CD4-positive, alpha-beta memory T cell (primary cell): ENCODE measurements at regions not wholly inside any gene's neighbourhood (a gene's known extent, or its start where the extent isn't known, plus 50 kb on each side); places are given as distances from the start of the nearest gene placed in this dataset.

Source experiments
- CTCF ChIA-PET: fragments of 350-600 bp; sonication (Branson Sonifier 250); formaldehyde crosslinking; loops from one replicate; lab custom pipeline; 2021; ENCODE audit warnings: inconsistent platforms; ENCODE audit not compliant: partially characterized antibody; lab: Charles Lee
- POLR2A ChIA-PET: fragments of 350-600 bp; sonication (Branson Sonifier 250); formaldehyde crosslinking; loops from one replicate; lab custom pipeline; 2021; ENCODE audit not compliant: partially characterized antibody; lab: Charles Lee
- DNase-seq, 5 donors: peaks; one replicate each; pipeline versions ENCODE4 v3.0.0 to v3.0.0-alpha.2; 2020 to 2022; ENCODE audit warnings: mixed read lengths in 1 of 5
- H3K27ac ChIP-seq: one replicate; pipeline ENCODE4 v1.7.0; 2013; ENCODE audit warnings: low read depth, low read length
- H3K27me3 ChIP-seq: 2 replicates; pipeline ENCODE4 v1.7.0; 2013; ENCODE audit warnings: mild to moderate bottlenecking, low read length, moderate library complexity; ENCODE audit not compliant: insufficient read depth
- H3K36me3 ChIP-seq: 2 replicates; pipeline ENCODE4 v1.7.0; 2013; ENCODE audit warnings: mild to moderate bottlenecking, low read length, moderate library complexity; ENCODE audit not compliant: insufficient read depth
- H3K4me1 ChIP-seq: 2 replicates; pipeline ENCODE4 v1.7.0; 2013; ENCODE audit warnings: mild to moderate bottlenecking, low read length, moderate library complexity; ENCODE audit not compliant: insufficient read depth
- H3K4me3 ChIP-seq, 2 donors: one replicate each; pipeline ENCODE4 v1.7.0; 2013; ENCODE audit warnings: low read length in 2 of 2, mild to moderate bottlenecking in 1 of 2
- H3K9me3 ChIP-seq, 2 donors: one replicate each; pipeline ENCODE4 v1.7.0; 2013; ENCODE audit warnings: low read length in 2 of 2, control low read depth in 1 of 2; ENCODE audit not compliant: control insufficient read depth in 1 of 2
- H3K27ac Mint-ChIP-seq, 7 donors: one replicate each; pipeline ENCODE4 v1.8.0; 2020 to 2021; ENCODE audit warnings: mixed read lengths in 7 of 7, mild to moderate bottlenecking in 6 of 7, inconsistent platforms in 3 of 7, moderate library complexity in 3 of 7
- H3K27me3 Mint-ChIP-seq, 2 donors: one replicate each; pipeline ENCODE4 v1.8.0; 2020 to 2021; ENCODE audit warnings: mixed read lengths in 2 of 2
- H3K36me3 Mint-ChIP-seq, 2 donors: one replicate each; pipeline ENCODE4 v1.8.0; 2020 to 2021; ENCODE audit warnings: mixed read lengths in 2 of 2, inconsistent platforms in 1 of 2, mild to moderate bottlenecking in 1 of 2
- H3K4me1 Mint-ChIP-seq, 4 donors: one replicate each; pipeline ENCODE4 v1.8.0; 2020 to 2021; ENCODE audit warnings: mixed read lengths in 4 of 4, mild to moderate bottlenecking in 1 of 4
- H3K4me3 Mint-ChIP-seq, 8 donors: one replicate each; pipeline ENCODE4 v1.8.0; 2020 to 2021; ENCODE audit warnings: mixed read lengths in 8 of 8, mild to moderate bottlenecking in 7 of 8, moderate library complexity in 6 of 8, inconsistent platforms in 3 of 8
- H3K9me3 Mint-ChIP-seq, 8 donors: one replicate each; pipeline ENCODE4 v1.8.0; 2020 to 2021; ENCODE audit warnings: mixed read lengths in 8 of 8, mild to moderate bottlenecking in 5 of 8, inconsistent platforms in 3 of 8, moderate library complexity in 1 of 8
- intact Hi-C: fragments of 100-400 bp; cut with micrococcal nuclease; formaldehyde crosslinking; loops from one replicate; pipeline ENCODE4 v1.15.1; 2023

DNA sequence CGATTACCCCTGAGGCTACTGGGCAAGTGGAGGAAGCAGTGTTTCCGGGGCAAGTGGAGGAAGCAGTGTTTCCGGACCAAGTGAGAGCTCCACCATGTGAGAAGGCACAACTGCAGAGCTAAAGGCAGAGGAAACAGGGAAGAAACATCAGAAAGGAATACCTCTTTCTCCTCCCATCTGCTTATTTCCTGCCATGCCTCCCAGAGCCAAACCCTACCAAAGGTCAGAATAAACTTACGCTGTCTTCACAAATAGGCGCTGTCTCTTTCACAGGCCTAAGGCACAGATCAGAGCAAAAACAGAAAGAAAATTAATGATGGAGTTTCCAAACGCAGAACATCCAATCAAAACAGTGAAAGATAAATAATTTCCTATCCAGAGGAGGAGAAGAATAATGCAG, 153.0 kb downstream of the ATOH1 start:
- no peak overlapping the region for H3K4me3 Mint-ChIP-seq
- H3K27me3 Mint-ChIP-seq = no peaks in the 10 kb centered on the region
- Histone ChIP-seq H3K36me3 (no peaks in the 10 kb centered on the region), H3K4me3 (no peak overlapping the region), H3K9me3 (no peaks in the 10 kb centered on the region), H3K27ac (no peak overlapping the region), H3K27me3 (no peaks in the 10 kb centered on the region), H3K4me1 (no peaks in the 10 kb centered on the region)
- H3K36me3 Mint-ChIP-seq = no peaks in the 10 kb centered on the region
- CTCF ChIA-PET = no interaction called here
- DNase-seq = no peak
- intact Hi-C loops = no loop called here
- no peaks in the 10 kb centered on the region for H3K4me1 Mint-ChIP-seq
- H3K27ac Mint-ChIP-seq = no peak overlapping the region
- H3K9me3 Mint-ChIP-seq = peaks cover 4 to 32% (median 14%) of the 10 kb centered on the region in 8 donors
- POLR2A ChIA-PET = no interaction called here

DNA sequence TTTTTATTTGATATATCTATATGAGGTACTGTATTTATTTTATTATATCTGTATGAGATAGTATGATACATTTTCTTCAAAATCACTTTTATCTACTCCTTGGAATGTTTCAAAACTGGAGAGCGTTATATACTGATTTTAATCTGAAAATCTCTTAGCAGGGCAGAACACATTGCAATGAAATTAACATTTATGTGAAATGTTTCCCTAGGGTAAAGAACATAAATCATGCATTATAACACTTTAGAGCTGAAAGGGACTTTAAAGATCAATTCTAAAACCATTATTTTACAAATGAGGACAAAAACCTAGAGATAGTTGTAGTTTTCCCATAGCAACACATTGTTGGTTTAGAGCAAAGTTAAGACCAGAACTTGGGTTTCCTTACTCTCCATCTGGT, 153.7 kb downstream of the ATOH1 start:
- Mint-ChIP-seq H3K4me1 (no peaks in the 10 kb centered on the region), H3K36me3 (no peaks in the 10 kb centered on the region), H3K4me3 (no peak overlapping the region), H3K9me3 (peaks cover under 1 to 28% (median 8%) of the 10 kb centered on the region in 8 donors), H3K27me3 (no peaks in the 10 kb centered on the region), H3K27ac (no peak overlapping the region)
- CTCF ChIA-PET = no interaction called here
- intact Hi-C loops = no loop called here
- no peaks in the 10 kb centered on the region for H3K9me3 ChIP-seq
- H3K4me1 ChIP-seq = no peaks in the 10 kb centered on the region
- H3K4me3 ChIP-seq = no peak overlapping the region
- DNase-seq = no peak
- H3K27me3 ChIP-seq = no peaks in the 10 kb centered on the region
- H3K27ac ChIP-seq = no peak overlapping the region
- no peaks in the 10 kb centered on the region for H3K36me3 ChIP-seq
- POLR2A ChIA-PET = no interaction called here

DNA sequence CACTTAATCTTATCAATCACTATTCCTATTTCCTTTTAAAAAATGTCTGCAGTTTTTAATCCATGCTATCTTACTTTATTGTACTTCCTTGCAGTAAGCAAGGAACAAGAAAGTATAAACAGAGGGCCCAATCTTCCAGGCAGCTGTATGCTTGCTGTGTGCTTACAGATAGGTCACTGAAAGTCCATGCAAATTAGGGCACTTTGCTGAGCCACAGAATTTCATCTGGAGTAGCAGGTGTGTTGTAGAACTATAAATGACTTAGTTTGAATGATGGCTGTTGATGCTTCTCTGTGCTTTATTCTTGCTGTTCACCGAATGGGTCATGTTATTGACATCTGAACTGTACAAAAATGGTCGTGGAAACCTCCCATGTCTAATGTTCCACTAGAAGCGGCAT, 154.6 kb downstream of the ATOH1 start:
- Mint-ChIP-seq H3K4me1 (no peaks in the 10 kb centered on the region), H3K4me3 (no peak overlapping the region), H3K27me3 (no peaks in the 10 kb centered on the region), H3K36me3 (no peaks in the 10 kb centered on the region), H3K27ac (no peak overlapping the region), H3K9me3 (peaks cover 0 to 23% (median 7%) of the 10 kb centered on the region in 8 donors)
- no peaks in the 10 kb centered on the region for H3K9me3 ChIP-seq
- intact Hi-C loops = no loop called here
- no peaks in the 10 kb centered on the region for H3K4me1 ChIP-seq
- CTCF ChIA-PET = no interaction called here
- no peaks in the 10 kb centered on the region for H3K36me3 ChIP-seq
- POLR2A ChIA-PET = no interaction called here
- H3K4me3 ChIP-seq = no peak overlapping the region
- no peak for DNase-seq
- no peaks in the 10 kb centered on the region for H3K27me3 ChIP-seq
- H3K27ac ChIP-seq = no peak overlapping the region

DNA sequence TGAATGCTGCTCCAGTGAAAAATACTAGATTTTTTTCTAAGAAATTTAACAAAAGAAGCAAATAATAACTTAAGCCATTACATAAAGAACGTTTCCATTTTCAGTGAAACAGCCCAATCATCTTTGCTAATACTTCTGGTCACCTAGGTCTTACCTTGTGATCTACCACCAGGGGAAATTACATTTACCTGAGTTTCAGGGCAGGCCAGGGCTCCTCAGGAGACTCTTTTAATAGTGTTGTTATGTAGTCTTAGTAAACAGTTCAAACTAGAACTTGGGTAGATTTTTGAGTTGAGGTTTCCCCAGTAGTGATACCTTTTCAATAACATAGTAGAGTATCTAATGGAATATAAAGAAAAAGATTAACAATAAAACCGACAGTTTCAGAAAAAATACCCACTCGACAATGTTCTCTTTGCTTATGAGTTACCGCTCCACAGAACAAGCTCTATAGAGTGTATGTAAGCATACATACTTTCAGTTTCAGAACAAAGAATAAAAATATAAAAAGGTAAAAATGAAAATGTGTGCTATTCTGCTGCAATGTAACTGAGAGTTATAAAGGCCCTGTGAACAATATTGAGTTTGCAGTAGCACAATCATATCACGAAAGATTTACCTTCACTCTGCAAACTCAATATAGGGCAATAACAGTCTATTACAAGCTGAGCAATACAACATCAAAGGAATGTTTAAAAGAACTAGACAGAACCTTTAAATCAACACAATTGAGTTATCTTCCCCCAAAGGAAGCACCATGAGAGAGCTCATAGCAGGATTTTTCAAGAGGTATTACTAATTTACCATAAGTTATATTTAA, 165.8 kb downstream of the ATOH1 start:
- H3K4me1 Mint-ChIP-seq = no peaks in the 10 kb centered on the region
- H3K27me3 ChIP-seq = no peaks in the 10 kb centered on the region
- H3K36me3 ChIP-seq = no peaks in the 10 kb centered on the region
- H3K4me1 ChIP-seq = no peaks in the 10 kb centered on the region
- DNase-seq = no peak
- ChIA-PET POLR2A (no interaction called here), CTCF (no interaction called here)
- no peaks in the 10 kb centered on the region for H3K9me3 Mint-ChIP-seq
- H3K27me3 Mint-ChIP-seq = no peaks in the 10 kb centered on the region
- intact Hi-C loops = no loop called here
- H3K4me3 Mint-ChIP-seq = no peak overlapping the region
- H3K4me3 ChIP-seq = no peak overlapping the region
- H3K27ac Mint-ChIP-seq = no peak overlapping the region
- no peak overlapping the region for H3K27ac ChIP-seq
- no peaks in the 10 kb centered on the region for H3K36me3 Mint-ChIP-seq
- no peaks in the 10 kb centered on the region for H3K9me3 ChIP-seq

DNA sequence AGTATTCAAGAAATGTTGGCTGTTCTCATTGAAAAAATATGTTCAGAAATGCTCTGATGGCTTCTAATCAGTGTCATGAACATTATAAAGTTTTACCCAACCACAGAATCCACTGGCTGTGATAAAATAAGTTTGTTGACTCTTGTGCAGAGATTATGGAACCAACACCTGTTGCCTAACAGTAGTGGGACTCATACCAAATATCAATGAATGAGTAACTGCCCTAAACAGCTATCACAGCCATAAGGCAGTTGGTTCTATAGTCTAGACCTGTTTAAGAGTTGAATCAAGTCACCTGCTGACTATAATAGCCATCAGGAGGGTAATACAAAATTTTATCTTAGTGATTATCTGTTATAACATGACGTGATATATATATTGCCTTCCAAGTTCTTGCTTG, 168.3 kb downstream of the ATOH1 start:
- ChIA-PET POLR2A (no interaction called here), CTCF (no interaction called here)
- no peaks in the 10 kb centered on the region for H3K4me1 ChIP-seq
- H3K27ac Mint-ChIP-seq = no peak overlapping the region
- H3K36me3 Mint-ChIP-seq = no peaks in the 10 kb centered on the region
- no peaks in the 10 kb centered on the region for H3K9me3 Mint-ChIP-seq
- no peaks in the 10 kb centered on the region for H3K36me3 ChIP-seq
- DNase-seq = no peak
- intact Hi-C loops = no loop called here
- no peaks in the 10 kb centered on the region for H3K27me3 ChIP-seq
- no peaks in the 10 kb centered on the region for H3K27me3 Mint-ChIP-seq
- H3K4me3 Mint-ChIP-seq = no peak overlapping the region
- no peak overlapping the region for H3K27ac ChIP-seq
- no peaks in the 10 kb centered on the region for H3K9me3 ChIP-seq
- no peak overlapping the region for H3K4me3 ChIP-seq
- H3K4me1 Mint-ChIP-seq = no peaks in the 10 kb centered on the region

DNA sequence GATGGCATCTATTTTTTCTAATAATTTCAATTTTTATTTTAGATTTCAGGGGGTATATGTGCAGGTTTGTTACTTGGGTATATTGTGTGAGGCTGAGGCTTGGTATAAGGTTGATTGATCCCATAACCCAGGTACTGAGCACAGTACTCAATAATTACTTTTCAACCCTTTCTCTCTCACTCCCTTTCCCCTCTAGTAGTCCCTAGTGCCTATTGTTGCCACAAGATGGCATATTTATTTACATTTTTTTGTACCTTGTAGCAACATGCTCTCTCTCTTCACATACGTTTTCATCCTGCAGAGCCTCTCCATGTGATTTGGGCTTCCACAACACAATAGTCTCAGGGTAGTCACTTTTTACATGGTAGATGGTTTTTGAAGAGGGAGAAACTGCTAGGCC, 172.0 kb downstream of the ATOH1 start:
- intact Hi-C loops = no loop called here
- CTCF ChIA-PET = no interaction called here
- Histone ChIP-seq H3K27me3 (no peaks in the 10 kb centered on the region), H3K27ac (no peak overlapping the region), H3K9me3 (no peaks in the 10 kb centered on the region), H3K4me1 (no peaks in the 10 kb centered on the region), H3K36me3 (no peaks in the 10 kb centered on the region), H3K4me3 (no peak overlapping the region)
- no peaks in the 10 kb centered on the region for H3K36me3 Mint-ChIP-seq
- no peak overlapping the region for H3K4me3 Mint-ChIP-seq
- H3K9me3 Mint-ChIP-seq = no peaks in the 10 kb centered on the region
- no peak for DNase-seq
- H3K27me3 Mint-ChIP-seq = no peaks in the 10 kb centered on the region
- H3K4me1 Mint-ChIP-seq = no peaks in the 10 kb centered on the region
- no peak overlapping the region for H3K27ac Mint-ChIP-seq
- POLR2A ChIA-PET = no interaction called here

DNA sequence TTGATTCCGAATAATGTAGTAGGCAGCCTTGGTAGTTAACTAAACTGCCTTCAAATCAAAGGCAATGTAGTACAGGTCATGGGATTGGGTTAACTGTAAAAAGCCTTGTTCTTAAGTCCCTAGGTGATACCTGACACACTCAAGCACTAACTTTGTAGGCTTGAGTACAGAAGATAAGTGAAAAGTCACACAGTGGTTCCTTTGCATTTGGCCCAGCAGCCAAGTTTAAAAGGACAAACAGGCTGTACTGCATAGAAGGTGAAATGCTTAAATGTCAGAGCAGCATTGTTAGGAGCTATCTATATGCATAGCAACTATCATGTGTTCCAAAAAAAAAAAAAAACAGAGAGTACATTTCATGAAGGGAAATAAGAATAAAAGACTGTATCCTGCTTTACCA, 178.4 kb downstream of the ATOH1 start:
- H3K36me3 ChIP-seq = no peaks in the 10 kb centered on the region
- ChIA-PET POLR2A (no interaction called here), CTCF (no interaction called here)
- no peaks in the 10 kb centered on the region for H3K9me3 ChIP-seq
- H3K27ac ChIP-seq = no peak overlapping the region
- intact Hi-C loops = no loop called here
- H3K4me1 ChIP-seq = no peaks in the 10 kb centered on the region
- Mint-ChIP-seq H3K4me3 (no peak overlapping the region), H3K27me3 (no peaks in the 10 kb centered on the region), H3K9me3 (peaks cover 0 to 3% (median 0%) of the 10 kb centered on the region in 8 donors), H3K27ac (no peak overlapping the region), H3K36me3 (no peaks in the 10 kb centered on the region), H3K4me1 (no peaks in the 10 kb centered on the region)
- DNase-seq = no peak
- no peak overlapping the region for H3K4me3 ChIP-seq
- no peaks in the 10 kb centered on the region for H3K27me3 ChIP-seq
